Neural progenitor cell (in vitro differentiated cells): ENCODE measurements at regions not wholly inside any gene's neighbourhood (a gene's known extent, or its start where the extent isn't known, plus 50 kb on each side); places are given as distances from the start of the nearest gene placed in this dataset.

Experiments
- EZH2phosphoT487 ChIP-seq: fragments of 200-600 bp; sonication (generic); IDR thresholded peaks from 2 replicates; pipeline ENCODE4 v1.6.1; 2017; ENCODE audit warnings: antibody characterized with exemption
- TF ChIP-seq, protein P1 (sequence below): fragments of 200-600 bp; sonication (generic); IDR thresholded peaks from 2 replicates; pipeline ENCODE4 v1.5.1; 2017; ENCODE audit warnings: antibody characterized with exemption, mild to moderate bottlenecking

DNA sequence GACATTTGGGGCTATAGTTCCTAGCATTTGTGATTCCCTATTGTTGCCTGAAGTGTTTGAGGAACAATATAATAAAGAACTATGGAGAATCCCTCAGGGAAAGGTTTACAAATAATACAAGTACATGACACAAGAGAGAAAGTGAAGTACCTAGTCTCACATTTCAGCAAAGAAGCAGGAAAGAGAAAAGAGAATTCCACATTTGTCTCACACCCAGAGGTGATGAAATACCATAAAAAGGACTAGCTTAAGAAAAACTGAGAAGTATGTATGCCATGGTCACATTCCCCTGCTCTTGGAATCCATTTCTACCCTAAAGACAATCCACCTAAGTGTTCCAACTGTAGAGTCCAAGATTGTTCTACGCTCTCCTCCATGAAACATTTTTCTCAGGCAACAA lies 79.0 kb upstream of the TARS1 start:
- TF ChIP-seq, protein P1, sequence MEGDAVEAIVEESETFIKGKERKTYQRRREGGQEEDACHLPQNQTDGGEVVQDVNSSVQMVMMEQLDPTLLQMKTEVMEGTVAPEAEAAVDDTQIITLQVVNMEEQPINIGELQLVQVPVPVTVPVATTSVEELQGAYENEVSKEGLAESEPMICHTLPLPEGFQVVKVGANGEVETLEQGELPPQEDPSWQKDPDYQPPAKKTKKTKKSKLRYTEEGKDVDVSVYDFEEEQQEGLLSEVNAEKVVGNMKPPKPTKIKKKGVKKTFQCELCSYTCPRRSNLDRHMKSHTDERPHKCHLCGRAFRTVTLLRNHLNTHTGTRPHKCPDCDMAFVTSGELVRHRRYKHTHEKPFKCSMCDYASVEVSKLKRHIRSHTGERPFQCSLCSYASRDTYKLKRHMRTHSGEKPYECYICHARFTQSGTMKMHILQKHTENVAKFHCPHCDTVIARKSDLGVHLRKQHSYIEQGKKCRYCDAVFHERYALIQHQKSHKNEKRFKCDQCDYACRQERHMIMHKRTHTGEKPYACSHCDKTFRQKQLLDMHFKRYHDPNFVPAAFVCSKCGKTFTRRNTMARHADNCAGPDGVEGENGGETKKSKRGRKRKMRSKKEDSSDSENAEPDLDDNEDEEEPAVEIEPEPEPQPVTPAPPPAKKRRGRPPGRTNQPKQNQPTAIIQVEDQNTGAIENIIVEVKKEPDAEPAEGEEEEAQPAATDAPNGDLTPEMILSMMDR = no peak
- TF ChIP-seq EZH2phosphoT487 = no peak
